HepG2 (cell line): ENCODE measurements at regions not wholly inside any gene's neighbourhood (a gene's known extent, or its start where the extent isn't known, plus 50 kb on each side); places are given as distances from the start of the nearest gene placed in this dataset.
A peak's percentile ranks its signal among the peaks of the same experiment; 100 is the strongest.

Source experiments
- ATAC-seq: fragments of 200-7000 bp; cut with Tn5 transposase; 3 replicates; pipeline ENCODE4 v1.9.1; 2020; ENCODE audit warnings: mild to moderate bottlenecking, moderate library complexity
- BruUV-seq: library from RNA; stranded (reverse); fragments of 400-500 nt; replicated peaks from 2 replicates; lab custom pipeline; 2021; lab: Mats Ljungman, UMichigan
- CTCF ChIA-PET: fragments of 300-600 bp; formaldehyde crosslinking; extraction: SDS; loops from one replicate; lab custom pipeline; 2021; ENCODE audit warnings: low total read pairs, inconsistent platforms, low intra/inter-chr PET ratio; lab: Yijun Ruan, JAX
- POLR2A ChIA-PET: fragments of 350-600 bp; sonication (Branson Sonifier 250); formaldehyde crosslinking; loops from one replicate; lab custom pipeline; 2020; ENCODE audit warnings: antibody characterized with exemption, inconsistent platforms; lab: Yijun Ruan, JAX
- DNase-seq: peaks from one replicate; pipeline ENCODE4 v3.0.0-alpha.2; 2015; ENCODE audit warnings: low spot score
- FAIRE-seq: peaks from 3 replicates; lab custom pipeline; 2011; peaks lifted over from hg19 to GRCh38; lab: Jason Lieb, UNC
- H2AFZ ChIP-seq: one replicate; pipeline ENCODE4 v1.6.1; 2011; ENCODE audit warnings: low read length, inconsistent platforms
- H3K27ac ChIP-seq: fragments of 300-600 bp; 3 replicates; pipeline ENCODE4 v1.8.0; 2011; ENCODE audit warnings: mixed run types, mild to moderate bottlenecking, mixed read lengths, low read length, inconsistent platforms; ENCODE audit not compliant: insufficient read depth; ENCODE audit errors: extremely low read length
- H3K27me3 ChIP-seq, 2 experiments: fragments of 200-600 bp in 1 of 2; 2 replicates in 1 of 2; 3 replicates in 1 of 2; pipeline versions ENCODE4 v1.6.0 to v1.8.0; 2011; ENCODE audit warnings: low read length in 2 of 2, mild to moderate bottlenecking in 2 of 2, moderate library complexity in 2 of 2, inconsistent platforms in 1 of 2; ENCODE audit not compliant: insufficient read depth in 2 of 2, control insufficient read depth in 1 of 2
- H3K36me3 ChIP-seq, 2 experiments: fragments of 200-600 bp in 1 of 2; replicated peaks in 1 of 2; 2 replicates in 1 of 2; 3 replicates in 1 of 2; pipeline versions ENCODE4 v1.5.1 to v1.8.0; 2011; ENCODE audit warnings: low read length in 2 of 2, inconsistent platforms in 1 of 2; ENCODE audit not compliant: insufficient read depth in 2 of 2, control insufficient read depth in 1 of 2
- H3K4me1 ChIP-seq: 2 replicates; pipeline ENCODE4 v1.5.1; 2012; ENCODE audit warnings: low read length, inconsistent platforms; ENCODE audit not compliant: insufficient read depth
- H3K4me2 ChIP-seq: 2 replicates; pipeline ENCODE4 v1.6.0; 2011; ENCODE audit warnings: low read depth, low read length, inconsistent platforms
- H3K4me3 ChIP-seq, 3 experiments: fragments of 200-600 bp in 1 of 3; sonication (generic), shearing (Covaris generic) in 1 of 3; replicated peaks in 1 of 3; 2 replicates each; pipeline ENCODE4 v1.5.1; 2011 to 2016; ENCODE audit warnings: low read length in 3 of 3, inconsistent platforms in 2 of 3, low read depth in 2 of 3, mild to moderate bottlenecking in 2 of 3, control low read depth in 1 of 3, mixed read lengths in 1 of 3; ENCODE audit not compliant: insufficient read depth in 1 of 3
- H3K79me2 ChIP-seq: one replicate; pipeline ENCODE4 v1.6.1; 2011; ENCODE audit warnings: low read length, inconsistent platforms; ENCODE audit not compliant: insufficient read depth
- H3K9ac ChIP-seq: 2 replicates; pipeline ENCODE4 v1.6.0; 2011; ENCODE audit warnings: mild to moderate bottlenecking, low read depth, low read length, inconsistent platforms; ENCODE audit not compliant: insufficient read depth
- H3K9me3 ChIP-seq: 2 replicates; pipeline ENCODE4 v1.5.1; 2012; ENCODE audit warnings: mild to moderate bottlenecking, low read length
- H4K20me1 ChIP-seq: 2 replicates; pipeline ENCODE4 v1.6.0; 2011; ENCODE audit warnings: inconsistent platforms, mild to moderate bottlenecking, low read length, moderate library complexity; ENCODE audit not compliant: insufficient read depth
- ATF7 ChIP-seq, 2 experiments: fragments of 450-650 bp in 1 of 2; sonication (generic) in 1 of 2; formaldehyde crosslinking in 1 of 2; IDR thresholded peaks; 2 replicates each; pipeline versions ENCODE4 v1.4.0 to v1.6.1; 2016 to 2020; ENCODE audit warnings: antibody characterized with exemption in 1 of 2, mild to moderate bottlenecking in 1 of 2, missing genetic modification reagents in 1 of 2
- CHCHD3 ChIP-seq: sonication (generic); formaldehyde crosslinking; IDR thresholded peaks from 2 replicates; pipeline ENCODE4 v1.8.0; 2022; ENCODE audit warnings: mild to moderate bottlenecking, missing genetic modification reagents, moderate library complexity
- FOXK2 ChIP-seq: fragments of 450-650 bp; IDR thresholded peaks from 2 replicates; pipeline ENCODE4 v1.6.1; 2016
- HNRNPH1 ChIP-seq: fragments of 200-400 bp; formaldehyde crosslinking; optimal IDR thresholded peaks from 2 replicates; pipeline ENCODE3; 2017; ENCODE audit warnings: mild to moderate bottlenecking, low read depth, low read length
- SOX6 ChIP-seq, 2 experiments: fragments of 450-650 bp in 1 of 2; sonication (generic) in 1 of 2; formaldehyde crosslinking in 1 of 2; IDR thresholded peaks; 2 replicates each; pipeline versions ENCODE4 v1.4.0 to v1.6.1; 2017 to 2020; ENCODE audit warnings: antibody characterized with exemption in 1 of 2, mild to moderate bottlenecking in 1 of 2, missing genetic modification reagents in 1 of 2
- SRY ChIP-seq: sonication (generic); formaldehyde crosslinking; IDR thresholded peaks from 2 replicates; pipeline ENCODE4 v1.8.0; 2022; ENCODE audit warnings: mild to moderate bottlenecking, missing genetic modification reagents
- ZNF570 ChIP-seq: sonication (generic); formaldehyde crosslinking; IDR thresholded peaks from 2 replicates; pipeline ENCODE4 v1.4.0; 2020; ENCODE audit warnings: mild to moderate bottlenecking, missing genetic modification reagents, borderline replicate concordance
- WGBS: methylation state at CpG from one replicate; pipeline ENCODE4 v1.1.6; 2017; ENCODE audit warnings: low lambda C conversion rate; 5-methylcytosine and 5-hydroxymethylcytosine counted together
- in situ Hi-C: cut with HindIII; loops from 2 replicates; pipeline ENCODE4 v1.10.0; 2017; ENCODE audit warnings: low pct_unique_long_range_greater_than_20kb; ENCODE audit not compliant: extremely low pct_ligation_motif_present
- intact Hi-C: fragments of 100-400 bp; cut with micrococcal nuclease; formaldehyde crosslinking; loops from one replicate; pipeline ENCODE4 v1.10.0; 2022; ENCODE audit not compliant: unreplicated experiment
- TF ChIP-seq, protein P1 (sequence below): fragments of 450-650 bp; IDR thresholded peaks from 2 replicates; pipeline ENCODE4 v1.6.1; 2017

DNA sequence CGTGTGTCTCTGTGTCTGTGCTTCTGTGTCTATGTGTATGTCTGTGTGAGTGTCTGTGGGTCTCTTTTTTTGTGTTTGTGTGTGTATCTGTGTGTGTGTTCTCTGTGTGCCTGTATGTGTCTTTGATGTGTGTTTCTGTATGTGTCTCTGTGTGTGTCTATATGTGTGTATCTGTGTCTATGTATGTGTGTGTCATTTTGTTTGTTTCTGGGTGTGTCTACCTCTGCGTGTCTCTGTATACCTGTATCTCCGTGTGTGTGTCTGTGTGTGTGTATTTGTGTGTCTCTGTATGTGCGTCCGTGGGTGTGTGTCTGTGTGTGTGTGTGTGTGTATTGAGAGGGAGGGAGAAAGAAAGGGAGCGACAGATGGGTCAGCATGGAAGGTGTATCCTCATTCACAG, 106.3 kb upstream of the TRABD2B start:
- ChIA-PET CTCF (no interaction called here), POLR2A (no interaction called here)
- no peak overlapping the region for H2AFZ ChIP-seq
- H3K9ac ChIP-seq = no peak overlapping the region
- H3K4me2 ChIP-seq = no peak overlapping the region
- TF ChIP-seq ATF7 (IDR thresholded peaks at IDR 0.05) (0 out of 2 replicates have a peak, but pooled peaks have one; percentile 12), ATF7 (CRISPR knock-in tag; IDR thresholded peaks at IDR 0.05) (no peak), FOXK2 (0 out of 2 replicates have a peak, but pooled peaks have one; percentile 12), SOX6 (IDR thresholded peaks at IDR 0.05) (0 out of 2 replicates have a peak, but pooled peaks have one; percentile 49), SOX6 (CRISPR knock-in tag; IDR thresholded peaks at IDR 0.05) (no peak), CHCHD3 (no peak)
- TF ChIP-seq, protein P1, sequence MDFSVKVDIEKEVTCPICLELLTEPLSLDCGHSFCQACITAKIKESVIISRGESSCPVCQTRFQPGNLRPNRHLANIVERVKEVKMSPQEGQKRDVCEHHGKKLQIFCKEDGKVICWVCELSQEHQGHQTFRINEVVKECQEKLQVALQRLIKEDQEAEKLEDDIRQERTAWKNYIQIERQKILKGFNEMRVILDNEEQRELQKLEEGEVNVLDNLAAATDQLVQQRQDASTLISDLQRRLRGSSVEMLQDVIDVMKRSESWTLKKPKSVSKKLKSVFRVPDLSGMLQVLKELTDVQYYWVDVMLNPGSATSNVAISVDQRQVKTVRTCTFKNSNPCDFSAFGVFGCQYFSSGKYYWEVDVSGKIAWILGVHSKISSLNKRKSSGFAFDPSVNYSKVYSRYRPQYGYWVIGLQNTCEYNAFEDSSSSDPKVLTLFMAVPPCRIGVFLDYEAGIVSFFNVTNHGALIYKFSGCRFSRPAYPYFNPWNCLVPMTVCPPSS = peak; percentile 71; the same call in 1 of the 2 replicates
- H3K4me3 ChIP-seq = no peak overlapping the region
- no peaks in the 10 kb centered on the region for H3K9me3 ChIP-seq
- DNase-seq (no peak), ATAC-seq (no peak), FAIRE-seq (no peak)
- intact Hi-C loops = no loop called here
- no peaks in the 10 kb centered on the region for H3K36me3 ChIP-seq
- H4K20me1 ChIP-seq = no peaks in the 10 kb centered on the region
- BruUV-seq = no TSS peak
- no peaks in the 10 kb centered on the region for H3K4me1 ChIP-seq
- WGBS = 33% methylated on average over 6 of the region's 6 CpGs
- no peaks in the 10 kb centered on the region; a peak in 1 of 5 replicates for H3K27me3 ChIP-seq
- no peaks in the 10 kb centered on the region for H3K79me2 ChIP-seq
- in situ Hi-C loops = no loop called here
- H3K27ac ChIP-seq = no peak overlapping the region

DNA sequence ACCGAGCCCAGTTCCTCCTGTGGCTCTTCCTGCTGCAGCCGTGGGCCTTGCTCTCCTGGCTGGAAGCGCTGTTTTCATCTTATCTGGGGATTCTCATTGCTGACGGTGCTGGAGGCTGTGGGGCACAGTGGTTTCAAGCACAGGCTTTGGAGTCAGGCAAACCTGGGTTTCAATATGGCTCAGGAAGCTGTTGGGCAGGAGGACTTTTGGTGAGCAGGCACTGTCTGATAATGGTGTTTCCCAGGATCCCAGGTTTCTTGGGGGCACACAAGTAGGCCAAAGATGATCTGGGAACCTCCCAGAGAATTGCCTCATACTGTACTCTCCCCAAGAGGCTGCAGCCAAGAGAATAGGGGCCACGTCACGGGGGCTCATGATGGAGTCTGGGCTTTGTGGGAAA, 105.6 kb upstream of the TRABD2B start:
- no peaks in the 10 kb centered on the region for H3K79me2 ChIP-seq
- no peak overlapping the region for H3K4me2 ChIP-seq
- no peaks in the 10 kb centered on the region for H3K36me3 ChIP-seq
- ATAC-seq (no peak), FAIRE-seq (no peak), DNase-seq (no peak)
- POLR2A ChIA-PET = no interaction called here
- CTCF ChIA-PET = no interaction called here
- H3K9me3 ChIP-seq = no peaks in the 10 kb centered on the region
- no peak overlapping the region for H2AFZ ChIP-seq
- WGBS = 7% methylated on average over 4 of the region's 6 CpGs
- H3K9ac ChIP-seq = no peak overlapping the region
- H3K4me1 ChIP-seq = no peaks in the 10 kb centered on the region
- in situ Hi-C loops = no loop called here
- H3K4me3 ChIP-seq = no peak overlapping the region
- TF ChIP-seq SRY = no peak
- TF ChIP-seq ZNF570 (CRISPR knock-in tag) = no peak
- no peak for TF ChIP-seq HNRNPH1
- TF ChIP-seq, all 625 proteins: peak for 0
- BruUV-seq = no TSS peak
- no peaks in the 10 kb centered on the region; a peak in 1 of 5 replicates for H3K27me3 ChIP-seq
- no peak overlapping the region for H3K27ac ChIP-seq
- H4K20me1 ChIP-seq = no peaks in the 10 kb centered on the region
- intact Hi-C loops = no loop called here
